Activated CD8-positive, alpha-beta memory T cell treated with anti-CD3 and anti-CD28 coated beads, Interleukin-2, amount 50 U/mL, for 4 hours (primary cell): ENCODE measurements at regions not wholly inside any gene's neighbourhood (a gene's known extent, or its start where the extent isn't known, plus 50 kb on each side); places are given as distances from the start of the nearest gene placed in this dataset.

Experiments
- DNase-seq: peaks from one replicate; pipeline ENCODE4 v3.0.0-alpha.2; 2020

DNA sequence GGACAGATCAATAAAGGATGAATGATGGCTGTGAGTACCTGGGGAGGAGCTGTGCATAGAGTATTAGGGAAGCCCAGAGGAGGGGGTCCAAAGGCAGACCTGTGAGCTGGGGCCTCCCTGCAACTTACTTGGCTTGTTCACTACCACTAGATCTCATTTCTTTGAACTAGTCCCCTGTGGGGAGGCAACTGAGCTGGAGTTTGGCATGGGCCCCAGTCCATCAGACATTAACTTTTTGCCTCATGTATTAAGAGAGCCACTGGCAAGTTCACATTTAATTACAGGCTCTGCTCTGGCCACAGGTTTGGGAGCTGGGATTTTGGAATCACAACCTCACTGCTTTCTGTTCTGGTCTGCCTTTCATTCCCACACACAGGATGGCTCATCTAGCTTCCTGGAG is 254.1 kb downstream of the PRL start:
- no peak for DNase-seq

GRCh38 chr6:22043284-22043962 is 253.4 kb downstream of the PRL start:
- no peak for DNase-seq

GRCh38 chr6:22045261-22045912 is 251.4 kb downstream of the PRL start:
- no peak for DNase-seq

DNA sequence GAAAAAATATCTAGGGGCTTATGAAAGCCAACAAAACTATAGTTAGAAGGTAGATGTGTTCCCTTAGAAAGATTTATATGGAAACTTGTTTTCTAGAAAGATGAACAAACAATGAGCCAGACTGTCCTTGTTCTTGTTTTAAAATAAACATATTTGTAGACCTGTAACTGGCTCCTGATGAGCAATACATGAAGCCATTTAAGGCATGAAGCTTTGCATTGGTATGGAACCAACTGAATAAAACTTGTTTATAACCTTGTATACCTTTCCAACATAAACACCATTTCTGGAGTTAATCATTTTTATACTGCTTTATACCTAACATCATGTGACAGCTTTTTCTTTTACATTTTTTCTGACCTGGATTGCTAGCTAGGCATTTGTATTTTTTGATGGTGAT is 247.8 kb downstream of the PRL start:
- no peak for DNase-seq

DNA sequence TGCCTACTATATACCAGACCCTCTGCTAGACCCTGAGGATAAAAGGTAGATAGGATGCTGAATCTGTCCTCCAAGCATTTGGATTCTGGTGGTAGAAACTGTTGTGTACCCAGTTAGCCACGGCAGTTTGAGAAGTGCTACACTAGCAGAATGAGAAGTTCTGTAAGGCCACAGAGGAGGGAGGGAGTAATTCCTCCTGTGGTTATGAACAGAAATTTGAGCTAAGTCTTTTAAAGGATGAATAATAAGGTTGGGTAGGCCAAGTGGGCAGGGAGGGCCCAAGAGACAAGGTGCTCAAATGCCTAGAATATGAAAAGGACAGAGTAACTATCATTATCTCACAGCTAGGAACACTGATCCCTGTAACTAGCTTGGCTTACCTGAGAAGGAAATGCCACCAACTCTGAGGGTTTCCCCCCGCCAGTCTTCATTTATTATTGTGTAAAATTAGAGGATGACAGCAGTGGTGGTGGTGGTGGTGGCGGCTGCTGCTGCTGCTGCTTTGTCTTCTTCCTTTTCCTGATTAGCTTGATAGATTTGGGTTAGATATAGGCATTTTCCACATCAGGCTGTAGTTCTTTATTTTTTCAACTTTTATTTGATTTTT is 243.3 kb downstream of the PRL start:
- DNase-seq = no peak

DNA sequence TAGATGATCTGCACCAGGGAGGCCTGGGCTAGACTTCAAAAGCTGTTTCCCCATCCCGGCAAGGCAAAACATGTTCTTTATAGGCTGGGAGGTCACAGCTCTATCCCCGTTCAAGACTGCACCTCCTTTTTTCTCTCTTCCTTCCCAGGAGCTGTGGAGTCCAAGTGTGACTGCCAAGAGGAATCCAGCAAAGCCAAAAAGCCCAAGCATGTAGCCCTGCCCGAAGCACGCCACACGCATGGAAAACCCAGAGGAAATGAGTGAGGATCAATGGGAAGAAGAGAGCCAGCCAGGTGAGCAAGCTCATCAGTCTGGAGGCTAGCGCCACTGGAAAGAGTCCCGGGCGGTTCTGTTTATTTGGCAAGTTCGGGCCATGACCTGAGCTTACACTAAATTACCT is 240.4 kb downstream of the PRL start:
- DNase-seq = no peak

DNA sequence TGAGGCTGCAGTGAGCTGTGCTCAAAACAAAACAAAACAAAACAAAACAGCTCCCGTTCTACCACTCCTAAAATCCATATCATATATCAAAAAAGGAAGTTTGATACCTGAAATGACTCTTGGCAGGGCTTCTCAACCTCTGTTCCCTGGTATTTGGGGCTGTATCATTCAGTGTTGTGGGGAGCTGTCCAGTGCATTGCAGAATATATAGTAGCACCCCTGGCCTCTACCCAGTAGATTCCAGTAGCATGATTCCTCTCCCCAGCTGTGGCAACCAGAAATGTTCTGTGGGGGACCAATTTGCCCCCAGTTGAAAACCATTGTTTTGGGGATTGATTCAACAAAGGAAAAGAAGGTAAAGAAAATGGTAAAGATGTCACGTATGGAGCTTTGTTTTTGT is 238.9 kb downstream of the PRL start:
- no peak for DNase-seq

DNA sequence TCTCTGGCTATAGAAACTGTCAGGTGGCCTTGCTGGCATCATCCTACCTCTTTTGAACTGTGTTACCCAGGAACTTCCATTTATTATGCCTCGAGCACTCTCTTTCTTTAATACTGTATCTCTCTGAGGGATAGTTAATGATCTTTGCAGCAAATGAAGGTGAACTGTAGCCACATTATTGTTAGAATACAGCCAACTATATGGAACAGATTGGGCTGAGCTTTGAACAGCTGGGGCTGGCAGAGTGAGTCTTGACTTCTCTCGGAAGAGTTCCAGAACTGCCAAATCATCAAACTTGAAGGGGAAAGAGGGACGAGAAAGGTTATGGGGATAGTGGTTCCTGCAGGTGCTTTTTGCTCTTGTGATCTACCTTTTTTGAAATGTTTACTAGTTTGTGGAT is 237.7 kb downstream of the PRL start:
- no peak for DNase-seq

DNA sequence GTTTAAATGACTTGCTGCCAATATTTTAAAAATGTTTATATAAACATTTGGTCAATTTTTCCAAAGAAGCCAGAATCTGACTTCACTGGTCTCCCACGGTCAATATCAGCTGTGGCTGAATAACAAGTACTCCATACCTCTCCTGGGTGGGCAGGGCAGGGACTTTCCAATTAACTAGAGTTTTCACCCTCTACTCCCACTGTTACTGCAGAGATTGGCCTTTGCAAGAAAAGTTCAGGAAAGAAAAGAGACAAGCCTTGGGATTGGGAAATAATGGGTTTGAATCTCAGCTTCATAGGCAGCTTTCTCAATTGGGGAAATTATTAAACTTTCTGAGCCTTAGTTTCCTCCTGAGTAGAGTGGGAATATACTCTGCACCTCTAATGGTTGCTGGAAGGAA is 236.9 kb downstream of the PRL start:
- DNase-seq = no peak

GRCh38 chr6:22062807-22063408 is 233.9 kb downstream of the PRL start:
- DNase-seq = peak; percentile 56

GRCh38 chr6:22064558-22064957 is 232.3 kb downstream of the PRL start:
- DNase-seq = no peak

GRCh38 chr6:22067122-22067521 is 229.7 kb downstream of the PRL start:
- no peak for DNase-seq

DNA sequence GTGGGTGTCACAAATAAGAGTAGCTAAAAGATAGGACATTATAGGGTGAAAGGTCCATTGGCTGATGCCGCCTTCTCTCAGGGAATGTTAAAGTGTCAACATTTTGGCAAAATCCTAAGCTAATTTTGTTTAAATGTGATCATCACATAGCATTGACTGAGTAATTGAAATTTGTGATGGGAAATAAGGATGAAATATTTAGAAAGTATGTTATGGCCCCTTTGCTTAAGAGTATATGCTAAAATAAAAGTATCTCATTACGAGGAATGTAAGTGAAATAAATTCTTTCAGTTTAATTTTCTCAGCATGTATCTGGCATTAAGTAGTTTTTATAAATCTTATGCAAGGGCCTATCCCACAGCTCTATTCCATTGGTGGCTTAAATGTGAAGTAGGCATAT is 229.2 kb downstream of the PRL start:
- DNase-seq = no peak

- DNase-seq = no peak
Measured at GRCh38 chr6:22068561-22069305, 228.1 kb downstream of the PRL start.

DNA sequence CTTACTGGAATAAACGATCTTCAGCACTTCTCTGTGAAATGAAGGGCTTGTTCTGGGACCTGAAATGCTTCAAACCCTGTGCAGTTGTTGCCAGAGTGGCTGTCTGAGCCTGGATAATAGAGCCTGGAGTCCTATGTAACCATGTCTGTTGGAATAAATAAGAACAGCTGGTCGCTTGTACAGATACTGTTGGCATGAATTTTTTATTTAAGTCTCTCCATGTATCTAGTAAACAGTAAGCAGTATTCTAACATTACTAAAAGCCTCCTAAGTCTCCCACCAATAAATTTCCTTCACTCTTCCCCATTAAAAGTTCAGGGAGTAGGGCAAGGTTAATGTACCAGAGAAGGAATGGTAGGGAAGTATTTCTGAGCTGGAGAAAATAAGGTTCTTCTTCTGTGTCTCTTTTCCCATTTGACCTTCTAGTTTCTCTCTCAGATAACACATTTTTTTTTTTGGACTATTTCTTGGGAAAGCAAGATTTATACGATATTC is 227.5 kb downstream of the PRL start:
- no peak for DNase-seq

DNA sequence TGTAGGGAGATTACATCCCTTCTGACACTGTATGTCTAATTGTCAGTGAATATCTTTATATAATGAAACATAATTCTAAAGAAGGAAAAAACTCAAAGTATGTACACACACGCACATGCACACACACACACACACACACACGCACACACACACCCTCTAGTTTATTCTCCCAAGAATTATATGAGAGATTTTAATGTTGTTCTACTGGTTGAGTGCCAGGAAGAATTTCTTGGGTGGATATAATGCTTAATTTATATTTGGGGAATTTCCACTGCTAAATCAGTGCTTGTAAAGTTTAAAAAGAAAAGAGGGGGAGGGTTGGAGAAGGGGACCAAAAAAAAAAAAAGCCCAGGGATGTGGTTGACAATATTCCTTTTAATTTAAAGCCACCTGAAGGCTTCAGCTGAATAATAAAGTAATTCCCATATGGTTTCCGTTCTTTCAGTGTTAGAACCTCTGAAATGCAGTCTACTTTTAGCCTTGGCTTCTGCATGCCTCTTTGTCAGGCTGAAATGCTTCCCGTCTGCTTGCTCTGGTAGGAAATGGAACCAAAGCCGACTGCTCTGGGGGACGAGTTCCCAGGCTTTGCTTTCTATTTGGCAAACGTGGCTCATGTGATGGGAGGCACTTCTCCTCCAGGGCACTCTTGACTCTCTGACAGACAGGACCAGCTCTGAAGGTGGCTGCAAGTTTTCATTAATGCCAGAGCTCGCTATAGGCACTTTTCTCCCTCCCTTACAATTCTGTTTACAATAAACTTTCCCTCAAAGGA is 225.4 kb downstream of the PRL start:
- DNase-seq = no peak

DNA sequence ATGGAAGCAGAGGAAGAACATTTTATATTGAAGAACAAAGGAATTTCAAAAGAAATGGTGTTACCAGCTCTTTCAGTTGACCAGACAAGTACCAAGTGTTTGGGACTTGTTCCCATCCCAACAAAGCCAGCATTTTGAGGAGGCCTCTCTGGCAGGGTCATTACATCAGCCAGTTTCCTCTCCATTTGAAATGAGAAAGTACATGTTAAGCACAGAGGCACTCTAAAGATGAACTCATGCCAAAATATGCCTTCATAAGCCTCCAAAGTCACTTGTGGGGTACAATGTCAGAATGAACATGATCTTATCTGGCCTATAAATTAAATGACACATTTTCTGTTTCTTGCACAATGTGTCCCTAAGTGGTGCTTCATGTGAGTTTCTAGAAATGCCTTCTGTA is 223.9 kb downstream of the PRL start:
- DNase-seq = no peak

DNA sequence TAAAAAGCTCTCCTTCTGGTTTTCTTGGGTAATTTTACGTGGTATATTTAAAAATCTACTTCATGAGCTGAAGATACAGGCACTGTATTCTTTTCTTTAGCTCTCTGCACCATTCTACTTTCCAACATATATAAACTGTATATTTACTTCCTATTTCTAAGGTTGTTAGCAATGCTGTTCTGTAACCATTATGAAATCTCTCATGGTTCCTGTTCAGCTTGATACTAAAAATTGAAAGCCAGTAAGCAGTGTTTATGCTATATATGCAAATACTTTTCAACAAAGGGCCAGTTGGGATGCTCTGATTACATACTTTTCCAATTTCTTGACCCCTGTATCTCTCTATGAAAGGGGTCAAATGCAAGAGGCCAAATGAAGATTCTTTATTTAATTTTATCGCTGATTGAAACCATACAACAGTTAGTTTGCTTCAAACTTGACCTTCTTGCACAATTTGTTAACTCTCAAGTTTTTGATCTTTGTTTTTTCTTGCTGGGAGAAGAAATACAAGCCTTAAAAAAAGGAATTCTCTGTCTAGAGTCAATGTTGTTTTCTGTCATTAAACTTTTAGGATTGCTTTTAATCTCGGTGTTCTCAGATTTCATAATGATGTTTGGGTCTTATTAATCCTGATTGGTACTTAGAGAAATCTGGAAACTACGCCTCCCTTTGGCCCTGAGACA is 223.2 kb downstream of the PRL start:
- DNase-seq = no peak

- no peak for DNase-seq
Measured at GRCh38 chr6:22078288-22078687, 218.5 kb downstream of the PRL start.

GRCh38 chr6:22078802-22079545 is 217.9 kb downstream of the PRL start:
- no peak for DNase-seq

DNA sequence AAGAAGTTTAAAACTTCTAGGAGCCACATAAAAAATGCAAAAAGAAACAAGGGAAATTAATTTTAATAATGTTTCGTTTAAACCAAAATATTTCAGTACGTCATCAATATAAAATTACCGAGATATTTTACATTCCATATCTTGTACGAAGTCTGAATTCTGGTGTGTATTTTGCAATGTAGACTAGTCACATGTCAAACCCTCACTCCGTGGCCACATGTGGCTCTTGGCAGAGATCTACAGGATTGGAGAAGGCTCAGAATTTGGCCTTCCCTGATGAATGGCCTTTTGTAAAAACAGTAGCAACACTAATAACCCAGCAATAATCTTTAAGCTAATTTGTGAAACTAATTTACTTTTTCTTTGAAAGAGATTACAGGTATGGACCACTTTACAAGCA is 217.1 kb downstream of the PRL start:
- no peak for DNase-seq
